Lung (tissue), 11 donors: ENCODE measurements at regions not wholly inside any gene's neighbourhood (a gene's known extent, or its start where the extent isn't known, plus 50 kb on each side); places are given as distances from the start of the nearest gene placed in this dataset.

Experiments
- ATAC-seq: fragments of 200-7000 bp; cut with Tn5 transposase; one replicate; pipeline ENCODE4 v1.9.1; 2020; ENCODE audit warnings: moderate number of reproducible peaks; ENCODE audit not compliant: insufficient read depth, low FRiP score
- DNase-seq, 3 donors: peaks; one replicate each; pipeline ENCODE4 v3.0.0-alpha.2; 2013 to 2017
- H3K27ac ChIP-seq, 2 donors: one replicate each; pipeline ENCODE4 v1.5.1; 2013; ENCODE audit warnings: mild to moderate bottlenecking in 2 of 2, moderate library complexity in 2 of 2, control low read depth in 1 of 2, inconsistent platforms in 1 of 2, low read depth in 1 of 2, low read length in 1 of 2
- H3K27me3 ChIP-seq, 3 donors: one replicate each; pipeline ENCODE4 v1.5.1; 2013; ENCODE audit warnings: low read length in 2 of 3; ENCODE audit not compliant: control insufficient read depth in 3 of 3, insufficient read depth in 3 of 3
- H3K36me3 ChIP-seq, 4 donors: one replicate each; pipeline ENCODE4 v1.5.1; 2013; ENCODE audit warnings: low read length in 4 of 4, mild to moderate bottlenecking in 1 of 4, moderate library complexity in 1 of 4; ENCODE audit not compliant: control insufficient read depth in 4 of 4, insufficient read depth in 4 of 4
- H3K4me1 ChIP-seq, 5 donors: one replicate each; pipeline ENCODE4 v1.5.1; 2013; ENCODE audit warnings: low read length in 5 of 5, mild to moderate bottlenecking in 2 of 5, moderate library complexity in 1 of 5; ENCODE audit not compliant: control insufficient read depth in 5 of 5, insufficient read depth in 5 of 5
- H3K4me3 ChIP-seq: one replicate; pipeline ENCODE4 v1.5.1; 2013; ENCODE audit warnings: mild to moderate bottlenecking, control low read depth, moderate library complexity
- H3K9ac ChIP-seq, 2 donors: one replicate each; pipeline ENCODE4 v1.5.1; 2013; ENCODE audit warnings: low read length in 2 of 2, control low read depth in 1 of 2; ENCODE audit not compliant: insufficient read depth in 1 of 2
- H3K9me3 ChIP-seq, 4 donors: one replicate each; pipeline ENCODE4 v1.5.1; 2013; ENCODE audit warnings: low read length in 3 of 4, mild to moderate bottlenecking in 1 of 4, moderate library complexity in 1 of 4; ENCODE audit not compliant: control insufficient read depth in 4 of 4, insufficient read depth in 3 of 4
- CTCF ChIP-seq: IDR thresholded peaks from 2 replicates; pipeline ENCODE4 v1.5.1; 2012; ENCODE audit warnings: mild to moderate bottlenecking; ENCODE audit errors: control extremely low read depth, extremely low read depth
- WGBS, 2 donors: extraction: QIAGEN DNeasy Blood & Tissue Kit; methylation state at CpG; one replicate each; pipeline ENCODE4 v1.1.7; 2013; 5-methylcytosine and 5-hydroxymethylcytosine counted together
- donor health status: control.
- donor health status: control.
- donor health status: Bipolar disorder and iron deficiency.
- donor health status: healthy.
- donor health status: DM: yes; HTN: yes; CAD: no.

GRCh38 chr7:83873459-83873858, 224.5 kb upstream of the SEMA3E start:
- no peak overlapping the region for H3K9ac ChIP-seq
- peaks cover 0 to 8% (median 0%) of the 10 kb centered on the region in 5 donors for H3K4me1 ChIP-seq
- no peak overlapping the region for H3K27ac ChIP-seq
- no peaks in the 10 kb centered on the region for H3K9me3 ChIP-seq
- no peaks in the 10 kb centered on the region for H3K36me3 ChIP-seq
- 87 to 89% methylated on average over 4 of the region's 4 CpGs for whole genome bisulfite sequencing, 2 donors
- TF ChIP-seq CTCF: no peak
- ATAC-seq (no peak), DNase-seq (no peak)
- H3K27me3 ChIP-seq: no peaks in the 10 kb centered on the region
- H3K4me3 ChIP-seq: no peak overlapping the region

- Histone ChIP-seq H3K27ac (no peak overlapping the region), H3K27me3 (no peaks in the 10 kb centered on the region), H3K4me1 (no peaks in the 10 kb centered on the region), H3K36me3 (no peaks in the 10 kb centered on the region), H3K4me3 (no peak overlapping the region), H3K9ac (no peak overlapping the region), H3K9me3 (no peaks in the 10 kb centered on the region)
- no peak for DNase-seq
- WGBS, 2 donors: 88 to 90% methylated on average over 4 of the region's 4 CpGs
- no peak for TF ChIP-seq CTCF
- no peak for ATAC-seq
Measured at GRCh38 chr7:83872501-83872900, 223.6 kb upstream of the SEMA3E start.

- Histone ChIP-seq H3K9ac (no peak overlapping the region), H3K9me3 (no peaks in the 10 kb centered on the region), H3K27ac (no peak overlapping the region), H3K27me3 (no peaks in the 10 kb centered on the region), H3K36me3 (no peaks in the 10 kb centered on the region), H3K4me1 (no peaks in the 10 kb centered on the region), H3K4me3 (no peak overlapping the region)
- no peak for DNase-seq
- no peak for TF ChIP-seq CTCF
- WGBS, 2 donors: 52 to 83% methylated on average over 1 of the region's 1 CpG
- no peak for ATAC-seq
Measured at GRCh38 chr7:83870515-83870914, 221.6 kb upstream of the SEMA3E start.

GRCh38 chr7:83866582-83866981, 217.6 kb upstream of the SEMA3E start:
- H3K9me3 ChIP-seq: no peaks in the 10 kb centered on the region
- 85 to 89% methylated on average over 2 of the region's 2 CpGs for WGBS, 2 donors
- DNase-seq: no peak
- no peak overlapping the region for H3K4me3 ChIP-seq
- H3K27ac ChIP-seq: no peak overlapping the region
- H3K36me3 ChIP-seq: no peaks in the 10 kb centered on the region
- ATAC-seq: no peak
- TF ChIP-seq CTCF: no peak
- H3K4me1 ChIP-seq: peaks cover 0 to 3% (median 0%) of the 10 kb centered on the region in 5 donors
- H3K27me3 ChIP-seq: no peaks in the 10 kb centered on the region
- H3K9ac ChIP-seq: no peak overlapping the region
